GM19193 (cell line): ENCODE measurements at regions not wholly inside any gene's neighbourhood (a gene's known extent, or its start where the extent isn't known, plus 50 kb on each side); places are given as distances from the start of the nearest gene placed in this dataset.

ENCODE experiments used
- POLR2A ChIP-seq: IDR thresholded peaks from 4 replicates; pipeline ENCODE4 v1.6.1; 2011; ENCODE audit not compliant: insufficient read depth, insufficient read length; ENCODE audit errors: extremely low read depth

DNA sequence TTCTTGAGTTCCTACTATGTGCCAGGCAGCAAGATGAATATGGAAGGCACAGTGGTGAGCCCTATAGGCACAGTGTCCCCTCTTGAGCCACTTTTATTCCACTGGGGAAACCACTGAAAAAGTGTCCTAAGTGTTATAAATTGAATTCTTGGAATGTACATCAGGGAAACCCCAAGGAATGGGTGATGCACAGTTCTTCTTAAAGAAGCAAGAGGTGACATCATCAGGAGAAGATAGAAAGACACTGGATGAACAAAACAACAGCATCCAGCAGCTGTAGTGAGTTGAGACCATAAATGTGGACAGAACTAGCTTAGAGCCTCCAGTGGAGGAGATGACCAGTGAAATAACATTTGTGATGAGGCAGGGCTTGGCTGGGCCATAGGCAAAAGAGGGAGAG is 199.2 kb upstream of the ANKRD55 start:
- TF ChIP-seq POLR2A, result no peak

DNA sequence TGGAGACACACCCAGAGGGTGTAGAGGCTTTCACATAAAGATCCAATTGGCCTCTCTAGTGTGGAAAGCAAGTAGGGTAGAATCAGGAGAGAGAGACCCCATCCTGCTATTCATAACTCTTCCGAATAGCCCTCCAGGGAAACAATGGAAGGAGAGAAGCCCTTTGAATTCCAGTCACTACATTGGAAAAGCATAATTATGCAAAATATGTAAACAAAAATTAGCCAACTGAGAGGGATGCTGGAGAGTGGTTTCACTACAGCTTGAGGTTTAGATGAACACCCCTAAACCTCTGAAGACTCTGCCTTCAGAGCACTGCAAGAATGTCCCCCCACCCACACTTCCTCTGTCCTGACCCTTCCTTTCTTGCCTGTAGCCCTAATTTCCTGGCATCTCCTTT is 197.3 kb upstream of the ANKRD55 start:
- TF ChIP-seq POLR2A, result no peak

DNA sequence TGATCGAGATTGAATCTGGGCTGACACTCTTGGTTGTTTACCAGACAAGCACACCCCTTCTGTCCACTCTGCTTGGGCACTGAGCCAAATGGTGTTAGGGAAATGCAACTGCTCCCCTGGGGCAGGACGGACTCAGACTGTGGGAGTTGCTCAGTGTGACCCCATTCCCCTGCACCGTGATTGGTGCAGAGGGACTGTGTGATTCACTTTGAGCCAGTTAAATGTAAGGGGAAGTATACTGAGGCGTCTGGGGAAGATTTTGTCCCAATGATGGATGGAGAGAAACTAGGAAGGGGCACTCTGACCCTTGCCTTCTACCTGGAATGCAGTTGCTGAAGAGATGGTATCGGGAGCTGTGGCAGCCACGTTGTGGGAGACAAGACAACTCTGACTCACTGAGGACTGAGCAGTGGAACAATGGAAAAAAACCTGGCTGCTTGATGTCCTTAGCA is 196.0 kb upstream of the ANKRD55 start:
- TF ChIP-seq POLR2A, result no peak

DNA sequence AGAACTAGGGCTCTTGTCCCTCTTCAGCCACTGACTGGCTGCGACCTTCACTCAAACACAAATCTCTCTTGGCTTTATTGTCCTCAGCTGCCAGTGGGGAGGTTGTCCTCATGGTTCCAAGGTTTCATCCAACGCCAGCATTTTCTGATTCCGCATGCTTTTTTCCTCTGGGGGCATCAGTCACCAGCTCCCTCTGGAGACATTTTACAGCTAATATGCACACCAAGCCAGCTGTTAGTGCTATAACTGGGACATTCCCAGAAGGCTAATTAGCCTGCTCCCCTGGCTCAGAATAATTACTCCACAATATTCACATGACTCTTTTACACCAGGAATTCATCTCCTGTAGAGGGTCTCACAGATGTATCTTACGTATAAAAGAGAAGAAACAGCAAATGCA is 193.6 kb upstream of the ANKRD55 start:
- no peak for TF ChIP-seq POLR2A

DNA sequence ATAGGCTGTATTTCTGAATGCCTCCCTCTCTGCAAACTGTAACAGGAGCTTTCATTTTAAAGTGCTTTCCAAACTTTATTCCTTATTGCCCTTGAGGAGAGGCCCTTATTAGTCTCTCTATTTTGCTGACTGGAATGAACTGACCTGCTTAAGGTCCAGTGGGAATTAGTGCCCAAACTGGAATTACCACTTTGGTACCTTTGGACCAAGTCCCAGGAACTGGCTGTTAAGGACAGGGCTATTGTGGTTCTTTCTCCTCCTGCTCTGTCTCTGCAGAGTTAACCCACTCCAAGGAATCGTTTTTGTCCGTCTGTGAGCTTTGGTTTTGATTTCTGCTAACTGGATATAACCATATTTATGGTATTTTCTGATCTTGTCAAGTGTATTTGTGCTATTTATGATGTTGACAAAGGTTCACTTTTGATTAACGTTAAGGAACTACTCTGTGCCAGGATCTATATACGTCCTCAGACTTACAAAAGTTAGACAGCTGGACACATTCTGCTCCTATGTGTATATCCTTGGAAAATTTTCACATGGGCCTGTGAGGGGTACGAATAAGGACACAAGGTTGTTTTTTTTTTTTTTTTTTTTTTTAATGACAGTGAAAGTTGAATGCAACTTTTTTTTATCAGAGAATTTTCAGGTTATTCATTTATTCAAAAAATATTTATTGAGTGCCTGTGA is 189.1 kb upstream of the ANKRD55 start:
- TF ChIP-seq POLR2A, result no peak

DNA sequence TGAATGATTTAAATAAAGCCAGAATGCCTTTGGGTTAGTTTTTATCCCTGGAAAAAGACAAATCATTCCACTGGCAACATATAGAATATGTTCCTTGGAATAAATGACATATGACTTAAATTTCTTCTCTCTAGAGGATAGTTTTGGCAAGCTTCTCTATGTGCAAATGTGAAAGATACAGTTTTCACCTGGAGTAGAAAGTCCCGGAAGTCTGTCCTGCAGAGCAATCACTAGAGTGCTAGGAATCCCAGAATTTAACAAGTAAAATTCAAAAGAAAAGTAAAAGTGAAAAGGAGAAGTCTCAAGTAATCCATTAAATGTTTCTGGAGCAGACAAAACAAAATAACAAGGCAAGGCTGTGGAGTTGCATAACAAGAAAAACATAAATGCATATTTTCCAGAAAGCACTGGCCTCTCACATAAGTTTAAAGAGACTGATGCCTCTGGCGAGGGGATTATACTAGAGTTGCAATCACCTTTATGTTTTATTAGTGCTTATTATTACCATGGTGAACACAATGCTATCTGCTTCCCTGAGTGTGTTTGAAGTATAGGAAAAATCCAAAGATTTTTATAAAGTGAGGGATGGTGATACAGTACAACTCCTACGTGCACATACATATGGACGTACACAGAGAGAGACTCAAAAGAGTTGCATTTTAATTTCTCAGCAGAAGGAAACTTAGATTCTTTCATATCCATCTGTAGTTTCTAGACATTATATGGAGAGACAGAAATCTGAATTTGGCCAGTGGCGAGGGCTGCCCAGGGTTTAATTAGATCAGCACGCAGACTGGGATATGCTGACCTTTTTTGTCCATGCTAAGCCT is 188.3 kb upstream of the ANKRD55 start:
- TF ChIP-seq POLR2A, result no peak

DNA sequence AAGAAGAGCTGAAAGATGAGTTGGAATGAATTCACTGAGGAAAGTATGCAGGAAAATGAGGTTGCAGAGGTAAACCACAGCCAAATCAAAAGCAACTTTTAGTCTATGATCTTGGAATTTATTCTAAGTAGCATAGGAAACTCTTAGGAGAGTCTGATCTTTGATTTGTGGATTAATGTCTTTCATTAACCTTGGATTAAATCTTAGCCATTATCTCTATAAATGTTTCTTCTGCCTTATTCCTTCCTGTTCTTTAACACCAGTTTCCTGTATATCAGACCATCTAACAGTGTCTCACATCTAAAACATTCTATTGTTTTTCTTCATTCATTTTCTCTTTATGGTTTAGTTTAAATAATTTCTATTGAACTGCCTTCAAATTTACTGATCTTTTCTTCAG is 187.2 kb upstream of the ANKRD55 start:
- TF ChIP-seq POLR2A, result no peak

DNA sequence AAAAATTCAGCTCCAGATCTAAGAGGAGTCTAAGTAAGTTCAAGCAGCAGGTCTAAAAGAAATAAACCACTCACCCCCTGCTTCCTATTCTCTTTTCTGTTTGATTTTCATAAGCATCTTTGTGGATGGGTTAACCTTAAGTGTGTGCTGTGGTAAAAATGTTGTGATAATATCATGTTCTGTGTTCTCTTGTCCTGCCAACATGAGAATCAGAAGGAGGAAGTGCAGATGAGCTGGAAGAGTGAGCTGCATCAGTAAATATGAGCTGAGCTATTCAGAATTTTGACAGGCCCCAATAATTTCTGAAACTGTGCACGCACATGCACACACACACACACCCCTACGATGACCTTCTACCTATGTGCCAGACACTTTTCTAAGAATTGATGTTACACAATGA is 186.5 kb upstream of the ANKRD55 start:
- TF ChIP-seq POLR2A, result no peak

DNA sequence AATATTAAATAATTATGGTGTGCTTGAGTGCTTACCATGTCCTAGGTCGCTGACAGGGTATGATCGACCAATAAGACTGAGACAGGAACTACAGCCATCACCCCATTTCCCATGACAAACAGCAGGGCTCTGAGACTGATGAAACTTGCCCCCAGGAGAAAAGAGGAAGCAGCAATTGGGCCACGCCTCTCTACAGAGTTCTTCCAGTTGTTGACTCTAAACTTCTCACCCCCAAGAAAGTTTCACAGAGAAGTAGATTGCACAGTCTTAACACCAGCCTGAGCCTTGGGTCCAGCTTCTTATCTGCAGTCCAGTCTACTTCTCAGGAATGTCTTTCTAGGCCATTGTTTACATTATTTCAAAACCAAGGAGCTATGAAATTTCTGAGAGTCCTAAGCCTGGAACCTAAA is 182.2 kb upstream of the ANKRD55 start:
- no peak for TF ChIP-seq POLR2A

DNA sequence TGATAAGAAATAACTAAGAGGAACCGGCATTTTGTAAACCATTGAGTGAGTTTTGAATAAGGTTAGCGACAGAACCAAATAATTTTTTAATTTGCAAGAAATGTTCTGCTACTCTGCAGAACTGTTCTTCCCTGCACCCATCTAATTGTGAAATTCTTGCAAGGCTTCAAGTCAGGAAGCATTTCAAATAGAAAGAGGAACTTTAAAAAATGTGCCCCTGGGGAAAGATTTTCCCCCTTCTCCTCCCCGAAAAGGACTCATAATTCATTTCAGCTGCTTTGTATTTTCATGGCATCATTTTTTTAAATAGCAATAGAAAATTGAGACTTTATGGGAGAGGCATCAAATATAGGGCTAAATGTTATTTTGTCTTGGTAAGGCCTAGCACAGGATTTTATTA is 180.9 kb upstream of the ANKRD55 start:
- no peak for TF ChIP-seq POLR2A

DNA sequence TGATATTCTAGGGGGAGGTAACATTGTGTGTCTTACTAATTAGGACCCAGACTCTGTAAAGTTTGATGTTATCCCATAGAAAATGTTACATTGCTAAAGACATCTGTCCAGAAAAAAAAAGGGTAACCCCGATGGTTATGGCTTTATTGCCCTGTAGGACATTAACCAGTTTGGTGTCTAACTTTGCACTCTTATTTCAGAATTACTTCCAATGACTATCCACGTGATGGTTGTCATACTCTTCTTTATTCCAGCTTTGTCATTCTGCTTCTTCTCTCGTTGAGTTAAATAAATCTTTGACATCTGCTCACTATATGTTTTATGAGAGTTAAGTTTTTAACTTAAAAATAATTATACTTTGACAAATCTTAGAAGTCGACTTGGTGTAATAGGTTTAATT is 180.4 kb upstream of the ANKRD55 start:
- no peak for TF ChIP-seq POLR2A

DNA sequence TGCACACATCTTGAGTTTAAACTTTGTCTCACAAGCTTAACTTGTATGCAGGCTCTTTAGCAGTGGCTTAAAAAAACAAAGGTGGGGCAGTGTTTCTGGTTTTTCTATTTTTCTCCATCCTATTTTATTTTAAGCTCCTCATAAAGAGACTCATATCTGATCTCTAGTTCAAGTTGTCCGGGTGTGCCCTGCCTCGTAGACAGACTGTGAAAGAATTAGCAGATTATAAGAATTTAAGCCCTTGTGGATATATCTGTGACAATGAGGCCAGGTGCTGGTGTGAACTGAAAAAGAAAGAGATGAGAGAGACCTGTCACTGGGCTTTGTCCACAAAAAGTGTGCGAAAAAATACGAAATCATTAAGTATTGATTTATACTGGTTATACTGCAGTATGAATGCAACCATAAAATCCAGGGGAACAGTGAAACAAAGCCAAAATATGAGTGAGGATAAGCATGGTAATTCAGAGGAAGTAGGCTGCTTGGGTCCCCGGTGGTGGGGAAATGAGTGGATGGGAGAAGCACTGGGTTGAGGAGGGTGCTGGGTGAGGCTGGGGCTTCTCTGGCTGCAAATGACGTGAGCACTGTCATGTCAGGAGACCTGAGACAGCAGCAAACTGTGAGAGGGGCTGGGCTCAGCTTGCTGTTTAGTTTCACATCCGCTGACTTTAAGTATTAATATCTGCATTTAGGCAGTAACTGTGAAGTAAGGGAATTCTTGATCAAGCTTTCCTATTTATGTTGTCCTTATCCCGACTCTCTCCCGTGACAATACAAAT is 179.7 kb upstream of the ANKRD55 start:
- TF ChIP-seq POLR2A, result no peak

DNA sequence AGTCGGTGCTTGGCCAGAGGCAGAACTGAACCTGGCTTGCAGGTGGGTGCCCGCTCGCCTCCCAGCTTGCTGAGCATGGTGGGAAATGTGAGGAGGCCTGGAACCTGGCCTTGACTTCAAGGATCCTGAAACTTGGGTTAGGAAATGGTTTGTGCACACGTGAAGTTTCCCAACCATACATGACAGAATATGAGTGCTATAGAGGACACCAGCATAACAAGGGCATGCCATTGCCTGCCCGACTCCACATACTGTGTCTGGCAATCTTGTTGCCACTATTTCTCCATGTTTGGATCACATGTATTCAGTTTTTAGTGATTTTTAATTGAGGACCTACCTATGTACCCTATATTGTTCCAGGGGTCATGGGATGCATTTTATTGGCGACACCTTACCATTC is 177.6 kb upstream of the ANKRD55 start:
- TF ChIP-seq POLR2A, result no peak

DNA sequence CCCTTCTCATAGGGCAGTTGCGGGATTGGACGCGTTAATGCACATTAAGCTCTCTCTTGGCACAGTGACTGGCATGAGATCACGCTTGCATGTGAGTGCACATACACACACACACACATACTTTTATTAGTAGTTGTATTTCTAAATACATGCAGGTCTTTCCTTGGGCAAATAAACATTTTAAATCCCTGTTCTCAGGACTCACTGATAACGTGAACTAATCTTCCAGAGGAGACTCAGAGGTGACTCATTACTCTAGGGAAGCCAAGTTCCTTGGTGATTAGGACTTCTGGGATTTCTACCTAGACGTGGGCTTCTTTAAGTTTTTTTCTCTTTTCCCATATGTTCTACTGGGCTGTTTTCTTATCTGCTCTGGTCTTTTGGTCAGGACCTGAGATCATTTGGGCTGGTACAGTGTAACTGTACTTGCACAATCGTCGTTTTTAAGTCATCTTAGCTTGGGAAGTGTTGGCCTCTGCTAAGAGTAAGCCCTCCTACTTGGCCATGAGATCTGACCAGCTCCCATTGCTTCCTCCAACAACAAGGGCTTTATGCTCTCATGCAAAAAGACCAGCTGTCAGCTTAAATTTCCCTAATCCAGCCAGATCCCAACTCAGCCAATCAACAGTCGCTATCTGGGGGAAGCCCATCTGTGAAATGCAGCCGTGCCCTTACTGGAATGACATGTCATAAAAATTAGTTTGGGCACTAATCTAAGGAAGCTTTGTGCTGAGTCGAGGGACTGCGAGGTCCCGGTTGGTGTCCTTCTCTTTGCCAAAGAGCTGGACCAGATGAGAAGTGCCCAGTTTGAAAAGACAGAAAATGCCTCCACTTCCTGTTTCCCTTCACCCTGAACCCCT is 176.4 kb upstream of the ANKRD55 start:
- no peak for TF ChIP-seq POLR2A

DNA sequence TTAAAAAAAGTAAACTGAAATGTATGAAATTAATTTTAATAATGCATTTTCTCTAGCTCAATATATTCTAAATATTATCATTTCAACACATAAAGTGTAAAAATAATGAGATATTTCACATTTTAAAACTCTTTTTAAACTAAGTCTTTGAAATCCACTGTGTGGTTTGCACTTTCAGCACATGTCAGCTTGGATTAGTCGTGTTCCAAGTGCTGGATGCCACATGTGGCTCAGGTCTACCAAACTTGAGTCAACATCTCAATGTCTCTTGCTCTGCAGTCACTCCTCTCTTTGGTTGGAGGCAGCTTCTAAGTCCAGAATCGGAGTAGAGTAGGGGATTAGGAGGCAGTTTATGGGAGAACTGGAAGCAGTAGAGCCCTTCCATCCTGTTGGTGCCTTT is 173.7 kb upstream of the ANKRD55 start:
- no peak for TF ChIP-seq POLR2A

DNA sequence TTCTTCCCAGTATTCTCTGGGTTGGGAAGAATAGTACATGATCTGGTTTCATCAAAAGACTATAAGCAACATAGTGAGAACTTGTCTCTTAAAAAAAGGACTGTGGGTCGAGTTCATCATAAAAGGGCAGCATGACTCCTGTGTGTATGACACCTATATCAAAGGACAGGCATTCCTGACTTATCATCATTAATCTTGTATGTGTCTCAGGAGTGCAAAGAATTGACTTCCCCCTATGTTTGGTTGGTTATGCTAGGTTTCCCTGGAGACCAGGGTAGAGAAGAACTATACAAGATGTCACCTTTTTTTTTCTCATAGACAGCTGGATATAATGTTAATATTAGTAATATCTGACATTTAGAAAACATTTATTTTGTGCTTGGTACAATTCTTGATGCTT is 173.1 kb upstream of the ANKRD55 start:
- no peak for TF ChIP-seq POLR2A
